Body of pancreas (tissue), 4 donors: ENCODE measurements at regions not wholly inside any gene's neighbourhood (a gene's known extent, or its start where the extent isn't known, plus 50 kb on each side); places are given as distances from the start of the nearest gene placed in this dataset.

Experiments used
- CTCF ChIP-seq, 7 experiments: fragments of 450-650 bp in 4 of 7; fragments of 200-600 bp in 3 of 7; sonication (generic) in 3 of 7; IDR thresholded peaks; one replicate each; pipeline ENCODE4 v1.5.1; 2016 to 2019; ENCODE audit warnings: antibody characterized with exemption in 7 of 7
- POLR2A ChIP-seq, 3 donors: fragments of 450-650 bp; IDR thresholded peaks; one replicate each; pipeline ENCODE4 v1.6.1; 2016; ENCODE audit warnings: antibody characterized with exemption in 3 of 3, mild to moderate bottlenecking in 2 of 3

- TF ChIP-seq POLR2A (IDR thresholded peaks at IDR 0.05) (no peak), CTCF (IDR thresholded peaks at IDR 0.05) (no peak)
Observed at GRCh38 chr3:69649120-69650065, 89.9 kb upstream of the MITF start.
